ENCODE measurements at regions not wholly inside any gene's neighbourhood (a gene's known extent, or its start where the extent isn't known, plus 50 kb on each side); places are given as distances from the start of the nearest gene placed in this dataset.

- TF ChIP-seq EZH2phosphoT487 (IDR thresholded peaks at IDR 0.05; ENCODE audit: borderline replicate concordance, low read depth, low read length), result no peak
- TF ChIP-seq CTCF (conservative IDR thresholded peaks at IDR 0.05; ENCODE audit: low read length), result no peak
These were observed 61.1 kb upstream of the EZH2 start for GRCh38 chr7:148944935-148945934.
